Heart left ventricle (tissue), 13 donors: ENCODE measurements at regions not wholly inside any gene's neighbourhood (a gene's known extent, or its start where the extent isn't known, plus 50 kb on each side); places are given as distances from the start of the nearest gene placed in this dataset.

ENCODE experiments used
- CTCF ChIP-seq, 12 donors: fragments of 200-600 bp; sonication (generic) in 4 of 12; IDR thresholded peaks; one replicate each; pipeline versions ENCODE4 v1.5.0 to v1.8.0; 2018 to 2022; ENCODE audit warnings: antibody characterized with exemption in 12 of 12, mild to moderate bottlenecking in 5 of 12
- POLR2A ChIP-seq, 2 donors: fragments of 450-650 bp; IDR thresholded peaks; one replicate each; pipeline ENCODE4 v1.6.1; 2017; ENCODE audit warnings: antibody characterized with exemption in 2 of 2, mild to moderate bottlenecking in 2 of 2, moderate library complexity in 2 of 2
- donor health status: ischemic (EF 13 %, LVEDD 7.1; RV severe dilation, severe dysfunction).
- donor health status: DM: no; HTN: yes; CAD: no.
- donor health status: DM: no; HTN: no; CAD: no.
- donor health status: ischemic (EF 25% LVEDD 6.9; RV normal size, moderate dysfunction).
- donor health status: ischemic (EF 25% LVEDD 5.7; RV mildly dilated, moderate dysfunction).
- donor health status: ischemic (EF 35%, LVEDD 5.7; RV mildly dilated, moderate dysfunction).
- donor health status: nonischemic (EF 11% LVEDD 7.7; RV severe dilation, severe dysfunction).
- donor health status: DM: yes; HTN: yes; CAD: no.
- donor health status: PGD.
- donor health status: ischemic (EF 29% LVEDD 5.4; RV normal size, mild dysfunction).
- donor health status: nonischemic (EF 23%, LVEDD 6.1; RV moderate dilation, normal function).

- TF ChIP-seq POLR2A (IDR thresholded peaks at IDR 0.05) (no peak), CTCF (IDR thresholded peaks at IDR 0.05) (no peak)
These were observed 265.7 kb downstream of the ICOS start for GRCh38 chr2:204202253-204202652.
